Kidney epithelial cell (primary cell): ENCODE measurements at regions not wholly inside any gene's neighbourhood (a gene's known extent, or its start where the extent isn't known, plus 50 kb on each side); places are given as distances from the start of the nearest gene placed in this dataset.

Source experiments
- DNase-seq: peaks from one replicate; pipeline ENCODE4 v3.0.0-alpha.2; 2010; ENCODE audit warnings: low read depth
- H3K27me3 ChIP-seq: 2 replicates; pipeline ENCODE4 v1.6.0; 2011; ENCODE audit warnings: low read length; ENCODE audit not compliant: control insufficient read depth, insufficient read depth
- H3K36me3 ChIP-seq: 2 replicates; pipeline ENCODE4 v1.5.1; 2011; ENCODE audit warnings: low read length; ENCODE audit not compliant: control insufficient read depth, insufficient read depth
- H3K4me3 ChIP-seq: 2 replicates; pipeline ENCODE4 v1.5.1; 2011; ENCODE audit warnings: low read depth, mild to moderate bottlenecking, control low read depth, low read length
- CTCF ChIP-seq: IDR thresholded peaks from 2 replicates; pipeline ENCODE4 v1.5.1; 2011; ENCODE audit warnings: mild to moderate bottlenecking, moderate library complexity, low read length, control low read depth, inconsistent platforms; ENCODE audit not compliant: insufficient read depth, poor library complexity, severe bottlenecking

DNA sequence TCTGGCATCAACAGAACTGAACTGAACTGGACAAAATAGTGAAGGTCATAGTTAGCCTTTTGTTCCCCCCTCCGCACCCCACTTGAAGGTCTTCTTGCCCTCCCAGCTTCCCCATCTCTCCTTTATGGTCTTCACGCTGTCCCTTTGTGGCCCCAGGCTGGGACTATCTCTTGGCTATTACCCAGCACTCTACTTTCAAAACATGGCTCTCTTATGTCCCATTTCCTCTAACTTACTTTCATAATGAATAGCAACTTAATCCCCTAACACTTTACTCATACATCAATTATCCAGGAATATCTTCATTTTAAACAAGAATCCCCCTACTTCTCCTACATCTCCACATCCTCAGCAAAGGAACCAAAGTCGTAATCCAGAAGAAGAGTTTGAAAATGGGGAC lies 135.3 kb upstream of the ITGB1 start:
- Histone ChIP-seq H3K27me3 (no peaks in the 10 kb centered on the region), H3K36me3 (no peaks in the 10 kb centered on the region), H3K4me3 (no peak overlapping the region)
- DNase-seq, result no peak
- no peak for TF ChIP-seq CTCF

- TF ChIP-seq CTCF, result no peak
- Histone ChIP-seq H3K4me3 (no peak overlapping the region), H3K36me3 (no peaks in the 10 kb centered on the region), H3K27me3 (no peaks in the 10 kb centered on the region)
- no peak for DNase-seq
Measured at GRCh38 chr10:33092596-33092995, 134.6 kb upstream of the ITGB1 start.

DNA sequence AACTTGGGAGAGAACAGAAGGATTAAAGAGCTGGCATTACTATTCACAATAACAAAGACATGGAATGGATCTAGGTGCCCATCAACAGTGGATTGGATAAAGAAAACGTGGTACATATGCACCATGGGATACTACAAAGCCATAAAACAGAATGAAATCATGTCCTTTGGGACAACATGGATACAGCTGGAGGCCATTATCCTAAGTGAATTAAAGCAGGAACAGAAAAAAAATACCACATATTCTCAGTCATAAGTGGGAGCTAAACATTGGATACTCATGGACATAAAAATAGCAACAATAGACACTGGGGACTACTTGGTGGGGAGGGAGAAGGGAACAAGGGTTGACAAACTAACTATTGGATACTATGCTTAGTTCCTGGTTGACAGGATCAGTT lies 133.2 kb upstream of the ITGB1 start:
- H3K36me3 ChIP-seq, result no peaks in the 10 kb centered on the region
- no peak overlapping the region for H3K4me3 ChIP-seq
- DNase-seq, result no peak
- no peaks in the 10 kb centered on the region for H3K27me3 ChIP-seq
- no peak for TF ChIP-seq CTCF

- H3K36me3 ChIP-seq, result no peaks in the 10 kb centered on the region
- TF ChIP-seq CTCF, result no peak
- no peak for DNase-seq
- no peak overlapping the region for H3K4me3 ChIP-seq
- no peaks in the 10 kb centered on the region for H3K27me3 ChIP-seq
Measured at GRCh38 chr10:33088990-33089389, 131.0 kb upstream of the ITGB1 start.

DNA sequence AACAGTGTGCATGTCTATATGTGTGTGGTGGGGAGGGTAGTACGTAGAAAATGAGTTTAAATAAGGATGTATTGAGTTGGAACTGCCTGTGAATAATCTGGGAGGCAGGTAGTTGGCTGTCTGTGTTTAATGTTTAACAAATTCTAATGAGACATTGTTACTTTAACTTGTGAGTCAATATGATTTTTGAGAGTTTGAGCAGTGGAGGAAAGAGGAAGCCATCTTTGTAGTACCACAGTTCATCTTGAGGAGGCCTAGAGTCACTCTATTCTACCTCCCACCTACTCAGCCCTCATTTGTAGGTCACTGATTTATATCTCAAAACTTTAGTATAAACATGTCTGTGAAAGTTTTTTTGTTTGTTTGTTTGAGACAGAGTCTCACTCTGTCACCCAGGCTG lies 129.9 kb upstream of the ITGB1 start:
- Histone ChIP-seq H3K4me3 (no peak overlapping the region), H3K27me3 (no peaks in the 10 kb centered on the region), H3K36me3 (no peaks in the 10 kb centered on the region)
- DNase-seq, result peak; percentile 14
- no peak for TF ChIP-seq CTCF

DNA sequence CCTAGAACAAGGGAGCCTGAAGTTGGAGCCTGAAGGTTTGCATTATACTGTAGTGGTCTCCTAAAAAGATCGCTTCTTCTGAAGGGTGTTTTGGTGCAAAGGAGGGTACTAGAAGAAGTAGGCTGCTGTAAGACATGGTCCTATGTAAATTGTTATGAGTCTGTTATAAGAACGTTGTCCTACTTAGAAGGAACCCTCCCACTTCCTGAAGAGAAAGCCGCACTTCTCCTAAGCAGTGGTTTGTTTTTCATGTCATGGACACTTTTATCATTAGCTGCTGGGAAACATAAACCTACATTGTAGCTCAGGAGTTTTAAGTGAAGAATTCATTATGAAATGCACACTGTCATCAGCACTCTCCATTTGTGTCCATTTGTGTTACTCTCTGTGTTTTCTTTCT lies 129.1 kb upstream of the ITGB1 start:
- H3K36me3 ChIP-seq, result no peaks in the 10 kb centered on the region
- TF ChIP-seq CTCF, result no peak
- DNase-seq, result no peak
- no peaks in the 10 kb centered on the region for H3K27me3 ChIP-seq
- no peak overlapping the region for H3K4me3 ChIP-seq
